GM12878 (cell line): ENCODE measurements at regions not wholly inside any gene's neighbourhood (a gene's known extent, or its start where the extent isn't known, plus 50 kb on each side); places are given as distances from the start of the nearest gene placed in this dataset.

Experiments
- ATAC-seq: fragments of 200-7000 bp; cut with Tn5 transposase; 3 replicates; pipeline ENCODE4 v1.9.1; 2020; ENCODE audit warnings: mild to moderate bottlenecking, moderate library complexity
- BruUV-seq: library from RNA; stranded (reverse); fragments of 400-500 nt; replicated peaks from 2 replicates; lab custom pipeline; 2021; lab: Mats Ljungman, UMichigan
- CTCF ChIA-PET: fragments of 300-600 bp; sonication (Branson Sonifier 250); formaldehyde crosslinking; extraction: SDS; loops from one replicate; lab custom pipeline; 2021; ENCODE audit warnings: inconsistent platforms; lab: Yijun Ruan, JAX
- POLR2A ChIA-PET: fragments of 350-600 bp; formaldehyde crosslinking; extraction: SDS; loops from one replicate; lab custom pipeline; 2021; ENCODE audit warnings: inconsistent platforms; lab: Charles Lee
- RAD21 ChIA-PET: fragments of 300-600 bp; sonication (Branson Sonifier 250); formaldehyde crosslinking; loops from one replicate; lab custom pipeline; 2023; ENCODE audit warnings: antibody characterized with exemption; ENCODE audit not compliant: unreplicated experiment; lab: Charles Lee
- SMC1A ChIA-PET: fragments of 300-600 bp; sonication (Branson Sonifier 250); formaldehyde crosslinking; loops from one replicate; lab custom pipeline; 2023; ENCODE audit not compliant: unreplicated experiment, uncharacterized antibody; lab: Charles Lee
- DNase-seq: peaks from one replicate; pipeline ENCODE4 v3.0.0-alpha.2; 2011; ENCODE audit warnings: low read depth, low spot score
- FAIRE-seq: peaks from 3 replicates; lab custom pipeline; 2011; peaks lifted over from hg19 to GRCh38; lab: Jason Lieb, UNC
- H2AFZ ChIP-seq: 2 replicates; pipeline ENCODE4 v1.6.0; 2011; ENCODE audit warnings: low read depth, low read length, control low read depth; ENCODE audit not compliant: control insufficient read depth
- H3K27ac ChIP-seq: 2 replicates; pipeline ENCODE4 v1.5.1; 2011; ENCODE audit warnings: control low read depth; ENCODE audit not compliant: control insufficient read depth, insufficient read depth
- H3K27me3 ChIP-seq, 2 experiments: replicated peaks in 1 of 2; 2 replicates each; pipeline versions ENCODE4 v1.6.0 to v1.6.1; 2011; ENCODE audit warnings: low read length in 1 of 2; ENCODE audit not compliant: control insufficient read depth in 2 of 2, insufficient read depth in 2 of 2
- H3K36me3 ChIP-seq, 2 experiments: 2 replicates each; pipeline ENCODE4 v1.5.1; 2011; ENCODE audit warnings: low read length in 1 of 2; ENCODE audit not compliant: control insufficient read depth in 2 of 2, insufficient read depth in 2 of 2
- H3K4me1 ChIP-seq: 2 replicates; pipeline ENCODE4 v1.6.1; 2011; ENCODE audit warnings: mild to moderate bottlenecking, low read length, moderate library complexity, mixed read lengths; ENCODE audit not compliant: control insufficient read depth, insufficient read depth
- H3K4me2 ChIP-seq: 2 replicates; pipeline ENCODE4 v1.6.0; 2011; ENCODE audit warnings: control low read depth; ENCODE audit not compliant: control insufficient read depth, insufficient read depth
- H3K4me3 ChIP-seq: fragments of 200-600 bp; sonication (generic); 2 replicates; pipeline ENCODE4 v1.5.1; 2016
- H3K79me2 ChIP-seq: 2 replicates; pipeline ENCODE4 v1.6.0; 2011; ENCODE audit warnings: low read length; ENCODE audit not compliant: control insufficient read depth, insufficient read depth
- H3K9ac ChIP-seq: 2 replicates; pipeline ENCODE4 v1.8.0; 2011; ENCODE audit warnings: low read length, control low read depth, mixed read lengths; ENCODE audit not compliant: control insufficient read depth, insufficient read depth
- H3K9me3 ChIP-seq: replicated peaks from 3 replicates; pipeline ENCODE4 v1.5.1; 2011; ENCODE audit warnings: mild to moderate bottlenecking, low read length; ENCODE audit not compliant: control insufficient read depth, insufficient read depth
- H4K20me1 ChIP-seq: 2 replicates; pipeline ENCODE4 v1.6.0; 2011; ENCODE audit not compliant: control insufficient read depth, insufficient read depth
- ASH2L ChIP-seq: fragments of 300-600, 200-600 bp; sonication (generic); IDR thresholded peaks from 2 replicates; pipeline ENCODE4 v1.6.1; 2017; ENCODE audit warnings: low read depth, mild to moderate bottlenecking, borderline replicate concordance
- BHLHE40 ChIP-seq, 2 experiments: fragments of 450-650 bp in 1 of 2; IDR thresholded peaks; 2 replicates each; pipeline ENCODE4 v1.6.1; 2011 to 2017; ENCODE audit warnings: low read depth in 2 of 2, borderline replicate concordance in 1 of 2, improper control_type of control experiment in 1 of 2, low read length in 1 of 2, mild to moderate bottlenecking in 1 of 2
- E4F1 ChIP-seq: fragments of 450-650 bp; IDR thresholded peaks from 2 replicates; pipeline ENCODE4 v1.6.1; 2018; ENCODE audit warnings: borderline replicate concordance, mild to moderate bottlenecking; ENCODE audit not compliant: partially characterized antibody
- GATAD2B ChIP-seq: fragments of 450-650 bp; conservative IDR thresholded peaks from 2 replicates; pipeline ENCODE4 v1.6.1; 2017; ENCODE audit warnings: low read depth, mild to moderate bottlenecking, moderate library complexity
- IKZF1 ChIP-seq: fragments of 450-650 bp; conservative IDR thresholded peaks from 2 replicates; pipeline ENCODE4 v1.6.1; 2017; ENCODE audit warnings: antibody characterized with exemption, mild to moderate bottlenecking
- IKZF2 ChIP-seq, 2 experiments: fragments of 450-650 bp; IDR thresholded peaks; 2 replicates each; pipeline ENCODE4 v1.6.1; 2017; ENCODE audit warnings: mild to moderate bottlenecking in 2 of 2, moderate library complexity in 2 of 2
- JUND ChIP-seq: IDR thresholded peaks from 2 replicates; pipeline ENCODE4 v1.6.1; 2012; ENCODE audit warnings: low read depth, mild to moderate bottlenecking, low read length, improper control_type of control experiment, moderate library complexity
- NBN ChIP-seq: fragments of 450-650 bp; IDR thresholded peaks from 2 replicates; pipeline ENCODE4 v1.6.1; 2016
- NFXL1 ChIP-seq: fragments of 450-650 bp; IDR thresholded peaks from 2 replicates; pipeline ENCODE4 v1.6.1; 2017; ENCODE audit warnings: antibody characterized with exemption, mild to moderate bottlenecking, borderline replicate concordance
- NRF1 ChIP-seq: conservative IDR thresholded peaks from 2 replicates; pipeline ENCODE4 v1.6.1; 2011; ENCODE audit warnings: mild to moderate bottlenecking, low read depth, low read length, improper control_type of control experiment
- SPI1 ChIP-seq: IDR thresholded peaks from 2 replicates; pipeline ENCODE4 v1.6.1; 2011; ENCODE audit warnings: low read depth, mild to moderate bottlenecking, low read length, moderate library complexity, borderline replicate concordance; ENCODE audit not compliant: insufficient read depth
- STAT1 ChIP-seq: fragments of 450-650 bp; conservative IDR thresholded peaks from 2 replicates; pipeline ENCODE4 v1.6.1; 2014; ENCODE audit warnings: antibody characterized with exemption, mild to moderate bottlenecking
- TAF1 ChIP-seq: IDR thresholded peaks from 2 replicates; pipeline ENCODE4 v1.6.1; 2011; ENCODE audit warnings: mild to moderate bottlenecking, low read depth, low read length, borderline replicate concordance
- WGBS: methylation state at CpG from one replicate; pipeline ENCODE4 v1.1.6; 2016; ENCODE audit warnings: low lambda C conversion rate; ENCODE audit not compliant: insufficient replicate concordance, insufficient coverage; ENCODE audit errors: missing lambda C conversion rate; 5-methylcytosine and 5-hydroxymethylcytosine counted together
- in situ Hi-C: fragments of 300-500 bp; cut with MboI; formaldehyde crosslinking; loops from 9 replicates; pipeline ENCODE4 v1.14.3; 2018; ENCODE audit warnings: mixed read lengths
- intact Hi-C: fragments of 100-400 bp; cut with micrococcal nuclease; formaldehyde crosslinking; loops from one replicate; pipeline ENCODE4 v1.14.2; 2022; ENCODE audit not compliant: unreplicated experiment
- TF ChIP-seq, protein P1 (sequence below): fragments of 450-650 bp; IDR thresholded peaks from 2 replicates; pipeline ENCODE4 v1.6.1; 2017; ENCODE audit warnings: borderline replicate concordance

- ChIA-PET RAD21 (no interaction called here), CTCF (interaction anchor here (0.9 kb wide), 2 partner anchors 416 kb away, joined by 3 read pairs; no protein-coding TSS in a partner anchor), SMC1A (interaction anchor here (1.1 to 1.8 kb wide), 5 partner anchors 8 to 33 kb away, joined by 3 to 6 read pairs (median 4); no protein-coding TSS in a partner anchor), POLR2A (no interaction called here)
- no TSS peak for BruUV-seq
- Histone ChIP-seq H3K4me1 (no peaks in the 10 kb centered on the region), H3K79me2 (no peaks in the 10 kb centered on the region), H3K9ac (no peak overlapping the region), H3K27ac (no peak overlapping the region), H3K9me3 (no peaks in the 10 kb centered on the region; the same call in 1 of the 3 replicates), H3K27me3 (no peaks in the 10 kb centered on the region), H3K4me2 (no peak overlapping the region), H3K4me3 (no peak overlapping the region), H2AFZ (no peak overlapping the region; the same call in 1 of the 2 replicates), H3K36me3 (no peaks in the 10 kb centered on the region), H4K20me1 (no peaks in the 10 kb centered on the region)
- ATAC-seq: peak; percentile 76
- TF ChIP-seq SPI1 (peak; percentile 6; the same call in 1 of the 2 replicates), NFXL1 (no peak), NRF1 (no peak)
- in situ Hi-C loops (no loop called here), intact Hi-C loops (no loop called here)
- 8% methylated on average over 2 of the region's 2 CpGs for WGBS
- DNase-seq: no peak
- FAIRE-seq: no peak
These were observed 586.0 kb upstream of the AADAT start for GRCh38 chr4:170675568-170676262.

DNA sequence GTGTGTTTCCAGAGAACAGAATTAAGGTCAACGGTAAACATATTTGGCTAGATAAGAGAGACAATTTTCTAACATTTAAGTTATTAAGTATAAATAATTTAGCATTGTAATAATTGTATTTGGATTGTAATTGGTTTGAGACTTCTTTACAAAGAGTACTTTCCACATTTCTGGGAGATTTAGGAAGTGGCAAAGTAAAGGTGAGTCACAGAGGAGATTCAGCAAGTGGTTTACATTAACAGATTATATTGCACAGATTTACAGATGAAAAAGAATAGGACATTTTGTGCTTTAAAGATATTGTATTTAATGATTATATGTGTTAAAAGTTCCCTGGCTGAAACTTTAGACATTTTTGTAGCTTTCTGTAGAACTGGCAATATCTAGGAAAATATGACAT lies 584.4 kb upstream of the AADAT start:
- no TSS peak for BruUV-seq
- Histone ChIP-seq H3K79me2 (no peaks in the 10 kb centered on the region), H3K4me2 (no peak overlapping the region), H4K20me1 (no peaks in the 10 kb centered on the region), H3K9me3 (no peaks in the 10 kb centered on the region; the same call in 1 of the 3 replicates), H2AFZ (no peak overlapping the region), H3K27me3 (no peaks in the 10 kb centered on the region), H3K27ac (no peak overlapping the region), H3K4me3 (no peak overlapping the region), H3K9ac (no peak overlapping the region), H3K36me3 (no peaks in the 10 kb centered on the region), H3K4me1 (no peaks in the 10 kb centered on the region)
- ChIA-PET CTCF (interaction anchor here (0.9 to 1.3 kb wide), 4 partner anchors 11 to 43 kb away, joined by 3 read pairs; no protein-coding TSS in a partner anchor), POLR2A (no interaction called here), RAD21 (no interaction called here), SMC1A (interaction anchor here (0.8 to 1.7 kb wide), 4 partner anchors 10 to 122 kb away, joined by 3 to 6 read pairs (median 4); no protein-coding TSS in a partner anchor)
- 57% methylated on average over 1 of the region's 1 CpG for WGBS
- in situ Hi-C loops (no loop called here), intact Hi-C loops (no loop called here)
- no peak for ATAC-seq
- no peak for FAIRE-seq
- no peak for DNase-seq
- no peak for TF ChIP-seq JUND
- no peak for TF ChIP-seq GATAD2B
- TF ChIP-seq E4F1: no peak
- TF ChIP-seq, protein P1, sequence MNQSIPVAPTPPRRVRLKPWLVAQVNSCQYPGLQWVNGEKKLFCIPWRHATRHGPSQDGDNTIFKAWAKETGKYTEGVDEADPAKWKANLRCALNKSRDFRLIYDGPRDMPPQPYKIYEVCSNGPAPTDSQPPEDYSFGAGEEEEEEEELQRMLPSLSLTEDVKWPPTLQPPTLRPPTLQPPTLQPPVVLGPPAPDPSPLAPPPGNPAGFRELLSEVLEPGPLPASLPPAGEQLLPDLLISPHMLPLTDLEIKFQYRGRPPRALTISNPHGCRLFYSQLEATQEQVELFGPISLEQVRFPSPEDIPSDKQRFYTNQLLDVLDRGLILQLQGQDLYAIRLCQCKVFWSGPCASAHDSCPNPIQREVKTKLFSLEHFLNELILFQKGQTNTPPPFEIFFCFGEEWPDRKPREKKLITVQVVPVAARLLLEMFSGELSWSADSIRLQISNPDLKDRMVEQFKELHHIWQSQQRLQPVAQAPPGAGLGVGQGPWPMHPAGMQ: no peak
- TF ChIP-seq IKZF2 (IDR thresholded peaks at IDR 0.05): no peak
- no peak for TF ChIP-seq NBN
- TF ChIP-seq IKZF1: no peak
- no peak for TF ChIP-seq ASH2L
- no peak for TF ChIP-seq BHLHE40 (IDR thresholded peaks at IDR 0.05; ENCODE audit: borderline replicate concordance in 1 of 2, low read depth in 2 of 2, low read length in 1 of 2)
- no peak for TF ChIP-seq TAF1
- TF ChIP-seq STAT1: no peak
